NT2/D1 (cell line): ENCODE measurements at regions not wholly inside any gene's neighbourhood (a gene's known extent, or its start where the extent isn't known, plus 50 kb on each side); places are given as distances from the start of the nearest gene placed in this dataset.

Source experiments
- DNase-seq: peaks from one replicate; pipeline ENCODE4 v3.0.0-alpha.2; 2011; ENCODE audit warnings: low read depth, low spot score
- H3K27me3 ChIP-seq: 2 replicates; pipeline ENCODE4 v1.6.0; 2011; ENCODE audit warnings: mild to moderate bottlenecking; ENCODE audit not compliant: insufficient read length, insufficient read depth
- H3K36me3 ChIP-seq: 2 replicates; pipeline ENCODE4 v1.6.1; 2011; ENCODE audit warnings: mild to moderate bottlenecking, low read length, mixed read lengths; ENCODE audit not compliant: insufficient read depth, insufficient read length
- H3K4me1 ChIP-seq: 2 replicates; pipeline ENCODE4 v1.5.1; 2011; ENCODE audit not compliant: insufficient read depth, insufficient read length
- H3K4me3 ChIP-seq: 2 replicates; pipeline ENCODE4 v1.5.1; 2011; ENCODE audit warnings: low read depth; ENCODE audit not compliant: insufficient read length
- H3K9ac ChIP-seq: 2 replicates; pipeline ENCODE4 v1.6.0; 2011; ENCODE audit warnings: low read depth; ENCODE audit not compliant: insufficient read length
- H3K9me3 ChIP-seq: 2 replicates; pipeline ENCODE4 v1.5.1; 2011; ENCODE audit warnings: mild to moderate bottlenecking, low read length; ENCODE audit not compliant: insufficient read depth
- SUZ12 ChIP-seq: IDR thresholded peaks from 2 replicates; pipeline ENCODE4 v1.6.1; 2011; ENCODE audit not compliant: insufficient read length, insufficient read depth; ENCODE audit errors: extremely low read depth
- YY1 ChIP-seq: IDR thresholded peaks from 2 replicates; pipeline ENCODE4 v1.6.1; 2011; ENCODE audit not compliant: insufficient read length, insufficient read depth
- ZNF274 ChIP-seq: IDR thresholded peaks from 2 replicates; pipeline ENCODE4 v1.6.1; 2011; ENCODE audit warnings: mild to moderate bottlenecking, low read depth, low read length

GRCh38 chr6:126123226-126123625 is 136.9 kb downstream of the TRMT11 start:
- no peak overlapping the region for H3K4me3 ChIP-seq
- no peak for TF ChIP-seq ZNF274
- no peak for TF ChIP-seq SUZ12
- TF ChIP-seq YY1, result no peak
- no peak for DNase-seq
- H3K9ac ChIP-seq, result no peak overlapping the region
- H3K36me3 ChIP-seq, result no peaks in the 10 kb centered on the region
- no peaks in the 10 kb centered on the region for H3K27me3 ChIP-seq
- no peaks in the 10 kb centered on the region for H3K4me1 ChIP-seq
- no peaks in the 10 kb centered on the region for H3K9me3 ChIP-seq

DNA sequence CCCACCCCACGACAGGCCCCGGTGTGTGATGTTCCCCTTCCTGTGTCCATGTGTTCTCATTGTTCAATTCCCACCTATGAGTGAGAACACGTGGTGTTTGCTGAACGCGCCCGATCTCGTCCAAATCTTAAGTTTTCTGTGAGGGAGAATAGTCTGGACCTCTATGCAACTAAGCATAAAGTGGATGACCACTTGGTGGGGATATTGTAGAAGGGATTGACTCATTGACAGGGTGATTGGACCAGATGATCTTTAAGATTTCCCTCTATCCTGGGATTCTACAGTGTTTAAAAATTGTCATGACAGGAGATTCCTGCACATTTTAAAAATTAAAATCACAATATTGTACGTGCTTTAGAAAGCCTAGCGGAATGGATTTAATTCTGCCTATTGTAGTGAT is 141.3 kb downstream of the TRMT11 start:
- no peaks in the 10 kb centered on the region for H3K27me3 ChIP-seq
- H3K9ac ChIP-seq, result no peak overlapping the region
- TF ChIP-seq SUZ12 (no peak), YY1 (no peak), ZNF274 (no peak)
- no peak for DNase-seq
- H3K4me1 ChIP-seq, result no peaks in the 10 kb centered on the region
- H3K4me3 ChIP-seq, result no peak overlapping the region
- H3K9me3 ChIP-seq, result no peaks in the 10 kb centered on the region
- H3K36me3 ChIP-seq, result no peaks in the 10 kb centered on the region

DNA sequence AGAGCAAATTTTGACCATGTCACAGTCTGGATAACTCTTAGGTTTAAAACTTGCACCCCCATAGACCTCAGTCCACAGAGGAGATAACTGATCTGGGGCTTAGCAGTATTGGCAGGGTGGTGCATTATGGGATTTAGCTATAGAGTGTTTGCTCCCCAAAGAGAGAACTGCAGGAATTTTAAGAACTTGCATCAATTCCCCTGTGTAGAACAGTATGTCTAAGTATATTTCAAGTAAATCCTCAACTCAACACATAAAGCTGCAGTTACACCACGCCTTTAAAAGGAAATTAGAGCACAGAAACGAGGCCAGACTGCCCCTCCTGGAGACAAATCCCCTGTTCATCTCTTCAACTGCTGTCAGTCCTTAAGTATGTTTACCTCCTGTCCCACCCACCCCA is 144.9 kb downstream of the TRMT11 start:
- Histone ChIP-seq H3K4me1 (no peaks in the 10 kb centered on the region), H3K9me3 (no peaks in the 10 kb centered on the region; the same call in 1 of the 2 replicates), H3K4me3 (no peak overlapping the region), H3K36me3 (no peaks in the 10 kb centered on the region), H3K27me3 (no peaks in the 10 kb centered on the region), H3K9ac (no peak overlapping the region)
- TF ChIP-seq YY1 (no peak), SUZ12 (no peak), ZNF274 (no peak)
- DNase-seq, result no peak

GRCh38 chr6:126133984-126134383 is 147.6 kb downstream of the TRMT11 start:
- Histone ChIP-seq H3K27me3 (no peaks in the 10 kb centered on the region), H3K9me3 (no peaks in the 10 kb centered on the region; the same call in 1 of the 2 replicates), H3K4me1 (no peaks in the 10 kb centered on the region), H3K36me3 (no peaks in the 10 kb centered on the region), H3K9ac (no peak overlapping the region), H3K4me3 (no peak overlapping the region)
- TF ChIP-seq SUZ12, result no peak
- no peak for TF ChIP-seq YY1
- TF ChIP-seq ZNF274, result no peak
- DNase-seq, result no peak

DNA sequence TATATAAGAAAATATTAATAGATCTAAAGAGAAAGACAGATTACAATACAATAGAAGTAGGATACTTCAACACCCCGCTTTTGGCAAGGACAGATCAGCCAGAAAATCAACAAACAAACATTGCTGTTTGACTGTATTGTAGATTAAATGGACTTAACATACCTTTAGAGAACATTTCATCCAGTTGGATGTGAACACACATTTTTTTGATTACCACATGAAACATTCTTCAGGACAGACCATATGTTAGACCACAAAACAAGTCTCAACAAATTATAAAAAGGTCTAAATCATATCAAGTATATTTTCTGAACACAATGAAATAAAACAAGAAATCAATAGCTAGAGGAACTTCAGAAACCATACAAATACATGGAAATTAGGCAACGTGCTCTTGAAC is 148.2 kb downstream of the TRMT11 start:
- DNase-seq, result no peak
- H3K27me3 ChIP-seq, result no peaks in the 10 kb centered on the region
- H3K4me3 ChIP-seq, result no peak overlapping the region
- H3K4me1 ChIP-seq, result no peaks in the 10 kb centered on the region
- no peaks in the 10 kb centered on the region for H3K36me3 ChIP-seq
- H3K9ac ChIP-seq, result no peak overlapping the region
- no peak for TF ChIP-seq YY1
- no peak for TF ChIP-seq SUZ12
- no peak for TF ChIP-seq ZNF274
- peaks cover under 1% of the 10 kb centered on the region; the same call in 1 of the 2 replicates for H3K9me3 ChIP-seq

GRCh38 chr6:126140015-126140414 is 153.7 kb downstream of the TRMT11 start:
- H3K4me3 ChIP-seq, result no peak overlapping the region
- no peak for DNase-seq

DNA sequence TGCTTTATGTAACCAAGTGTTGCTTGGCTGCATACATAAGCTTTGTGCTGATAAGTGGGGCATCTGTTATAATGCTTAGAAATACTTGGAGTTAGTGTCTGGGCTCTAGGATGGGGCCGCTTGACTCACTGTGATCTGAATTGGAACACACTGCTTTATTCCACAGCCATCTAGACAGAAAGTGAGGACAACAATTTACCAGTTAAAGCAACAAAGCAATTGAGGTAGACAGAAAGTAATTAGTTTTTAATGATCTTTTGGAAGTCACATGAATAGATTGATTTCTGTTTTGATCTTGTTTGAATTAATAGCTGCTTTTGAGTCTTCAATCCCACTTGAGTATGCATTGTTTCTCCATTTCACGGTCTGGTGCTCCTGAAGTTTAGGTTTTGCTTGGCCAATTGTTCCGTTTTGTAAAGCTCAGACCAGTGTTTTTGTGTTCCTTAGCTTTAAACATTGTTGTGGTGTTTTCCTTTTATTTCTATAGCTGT is 157.5 kb downstream of the TRMT11 start:
- H3K4me1 ChIP-seq, result no peaks in the 10 kb centered on the region
- H3K9ac ChIP-seq, result no peak overlapping the region
- no peaks in the 10 kb centered on the region for H3K27me3 ChIP-seq
- no peaks in the 10 kb centered on the region for H3K36me3 ChIP-seq
- no peak overlapping the region for H3K4me3 ChIP-seq
- no peak for TF ChIP-seq SUZ12
- no peak for TF ChIP-seq ZNF274
- TF ChIP-seq YY1, result no peak
- peaks cover 9% of the 10 kb centered on the region; the same call in 1 of the 2 replicates for H3K9me3 ChIP-seq
- DNase-seq, result no peak

More at GRCh38 chr6:126140015-126140414, 153.7 kb downstream of the TRMT11 start:
- no peaks in the 10 kb centered on the region for H3K36me3 ChIP-seq
- TF ChIP-seq ZNF274 (no peak), SUZ12 (no peak), YY1 (no peak)
- H3K9ac ChIP-seq, result no peak overlapping the region
- peaks cover 9% of the 10 kb centered on the region; the same call in 1 of the 2 replicates for H3K9me3 ChIP-seq
- no peaks in the 10 kb centered on the region for H3K4me1 ChIP-seq
- no peaks in the 10 kb centered on the region for H3K27me3 ChIP-seq
